HEK293 (cell line): ENCODE measurements at regions not wholly inside any gene's neighbourhood (a gene's known extent, or its start where the extent isn't known, plus 50 kb on each side); places are given as distances from the start of the nearest gene placed in this dataset.

Experiments
- MZF1 ChIP-seq: fragments of 450-650 bp; formaldehyde crosslinking; IDR thresholded peaks from 2 replicates; pipeline ENCODE4 v1.5.1; 2017; ENCODE audit warnings: missing biosample characterization, missing genetic modification characterization, borderline replicate concordance
- REST ChIP-seq: fragments of 450-650 bp; formaldehyde crosslinking; IDR thresholded peaks from 2 replicates; pipeline ENCODE4 v1.5.1; 2016; ENCODE audit warnings: missing biosample characterization, missing genetic modification characterization
- ZNF311 ChIP-seq: fragments of 450-650 bp; formaldehyde crosslinking; IDR thresholded peaks from 2 replicates; pipeline ENCODE4 v1.5.1; 2017; ENCODE audit warnings: missing biosample characterization, missing genetic modification characterization, borderline replicate concordance

- TF ChIP-seq ZNF311 (tag by site-specific recombination) (no peak), MZF1 (no peak), REST (tag by site-specific recombination) (no peak)
These were observed 406.3 kb downstream of the CADM1 start for GRCh38 chr11:115097796-115098408.
